H4 (cell line): ENCODE measurements at regions not wholly inside any gene's neighbourhood (a gene's known extent, or its start where the extent isn't known, plus 50 kb on each side); places are given as distances from the start of the nearest gene placed in this dataset.
"Not testable (repeated sequence)": the region's sequence is repeated elsewhere in the genome, so short reads cannot be mapped to it uniquely, and the experiment has no call there.

Experiments
- DNase-seq: peaks from one replicate; pipeline ENCODE4 v3.0.0-alpha.2; 2015; ENCODE audit warnings: low spot score

DNA sequence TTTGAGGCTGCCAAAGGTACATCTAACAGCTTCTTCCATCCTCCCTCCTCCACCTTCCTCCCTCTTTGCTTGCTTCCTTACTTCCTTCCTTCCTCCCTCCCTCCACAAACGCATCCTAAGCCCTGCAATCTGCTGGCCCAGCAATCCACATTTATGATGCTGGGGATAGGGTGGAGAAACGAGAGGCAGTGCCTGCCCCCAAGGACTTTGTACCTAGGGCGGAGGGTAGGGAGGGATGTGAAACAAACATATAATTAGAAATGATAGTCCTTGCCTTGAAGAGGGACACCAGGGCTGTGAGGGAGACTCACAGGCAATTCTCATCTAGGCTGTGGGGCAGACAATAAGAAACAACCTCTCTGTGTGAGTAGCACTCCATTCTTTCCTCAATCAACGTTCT is 188.3 kb downstream of the ANKRD30B start:
- DNase-seq: no peak

DNA sequence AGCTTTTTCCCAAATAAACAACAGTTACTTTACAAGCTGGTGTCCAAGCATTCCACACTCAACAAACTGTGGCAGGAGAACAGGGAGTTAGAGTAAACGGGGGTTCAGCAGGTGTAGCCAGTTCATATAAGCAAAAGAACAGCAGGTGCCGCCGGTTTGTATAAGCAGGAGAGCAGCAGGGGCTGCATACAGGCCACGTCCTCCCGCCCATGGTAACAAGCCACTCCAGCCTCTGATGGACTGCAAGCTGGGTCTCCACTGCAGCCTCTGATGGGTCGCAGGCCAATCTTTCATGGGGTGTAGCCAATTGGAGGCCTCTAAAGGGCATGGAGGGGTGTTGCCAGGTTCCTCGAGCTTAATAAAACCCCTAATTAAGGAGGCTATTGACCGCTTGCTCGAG is 189.3 kb downstream of the ANKRD30B start:
- DNase-seq: no peak

DNA sequence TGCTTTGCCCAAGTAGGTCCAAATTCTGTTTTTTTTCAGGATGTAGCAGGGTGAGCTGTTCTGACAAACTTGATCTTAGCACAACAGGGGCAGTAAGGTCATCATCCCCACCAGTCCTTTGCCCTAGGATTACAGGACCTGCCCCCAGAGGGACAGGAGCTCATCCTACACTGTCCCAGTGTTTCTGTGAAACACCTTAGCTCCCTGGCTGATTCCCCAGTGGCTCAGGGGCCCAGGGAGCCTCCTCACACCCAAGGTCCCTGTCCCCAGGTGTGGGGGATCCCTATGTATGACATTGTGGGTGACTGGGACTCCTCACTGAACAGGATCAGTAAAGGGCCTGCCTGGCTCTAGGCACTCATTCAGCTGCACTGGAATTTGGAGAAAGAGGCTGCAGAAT is 191.2 kb downstream of the ANKRD30B start:
- DNase-seq: no peak

DNA sequence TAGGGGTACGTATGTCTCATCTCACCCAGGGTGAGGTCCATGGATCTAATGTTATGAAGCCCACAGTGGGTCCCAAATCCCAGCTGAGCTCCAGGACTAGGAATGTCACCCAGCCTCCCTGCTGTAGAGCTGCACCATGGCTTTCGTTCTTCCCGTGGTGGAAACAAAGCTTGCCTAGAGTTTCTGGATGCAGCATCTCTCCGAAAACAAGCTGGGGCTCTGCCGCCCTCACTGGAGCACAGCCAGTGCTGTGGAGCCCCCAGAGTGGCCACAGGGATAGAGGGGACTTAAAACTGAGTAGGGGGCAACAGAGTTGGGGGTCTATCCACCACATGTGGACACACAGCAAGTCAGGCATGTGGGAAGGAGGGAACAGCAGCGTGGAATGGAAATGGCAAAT is 192.1 kb downstream of the ANKRD30B start:
- not testable (repeated sequence) for DNase-seq

DNA sequence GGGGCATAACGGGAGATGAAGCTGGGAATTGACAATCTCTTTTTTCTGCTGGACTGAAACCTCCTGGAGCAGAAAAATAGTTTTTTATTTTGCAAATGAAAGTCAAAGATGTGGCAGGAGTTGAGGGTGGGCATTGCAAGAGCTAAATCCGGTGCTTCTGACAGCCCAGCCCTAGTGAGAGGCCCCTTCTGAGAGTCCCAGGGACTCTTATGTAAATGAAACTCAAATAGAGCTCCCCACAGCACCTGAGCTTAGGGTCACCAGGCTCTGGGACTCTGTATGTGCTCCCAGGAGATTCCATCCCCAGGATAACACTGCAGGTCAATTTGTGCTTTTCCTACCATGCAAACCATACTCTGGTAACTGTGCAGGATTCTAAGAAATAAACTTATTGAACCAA is 192.8 kb downstream of the ANKRD30B start:
- no peak for DNase-seq

DNA sequence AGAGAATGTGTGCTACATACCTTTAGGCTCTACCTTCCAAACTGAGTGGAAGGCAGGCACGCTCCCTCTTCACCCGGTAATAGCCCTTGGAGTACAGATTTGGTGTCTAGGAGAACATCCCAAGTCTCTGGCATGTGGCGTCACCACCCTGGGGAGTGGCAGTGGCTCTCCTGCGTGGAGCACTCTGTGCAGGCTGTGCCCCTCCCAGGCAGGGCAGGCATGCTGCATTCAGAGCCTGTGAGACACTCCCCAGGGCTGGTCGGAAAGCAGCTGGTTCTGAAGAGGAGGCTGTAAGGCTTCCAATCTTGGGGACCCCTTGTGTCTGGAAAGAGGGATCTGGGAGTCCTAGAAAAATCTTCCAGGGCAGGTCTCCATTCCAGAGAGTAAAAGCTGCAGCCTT is 193.3 kb downstream of the ANKRD30B start:
- no peak for DNase-seq

DNA sequence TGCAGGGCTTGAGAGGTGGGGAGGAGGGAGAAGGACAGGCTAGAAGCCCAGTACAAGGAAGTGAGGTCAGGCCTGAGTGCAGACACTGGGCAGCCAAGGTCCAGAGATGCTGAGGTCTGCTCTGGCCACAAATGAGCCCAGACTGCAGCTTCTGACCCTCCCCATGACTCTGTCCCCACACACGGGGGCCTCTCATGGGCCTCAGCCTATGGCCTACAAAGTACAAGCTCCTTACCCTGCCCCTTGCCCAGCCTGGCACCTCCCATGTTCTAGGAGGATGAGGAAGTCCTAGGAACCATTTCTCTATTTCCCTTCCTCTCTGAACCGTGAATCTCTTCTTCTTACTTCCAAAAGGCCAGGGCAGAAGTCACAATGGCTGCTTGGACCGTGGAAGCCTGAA is 193.8 kb downstream of the ANKRD30B start:
- DNase-seq: no peak

DNA sequence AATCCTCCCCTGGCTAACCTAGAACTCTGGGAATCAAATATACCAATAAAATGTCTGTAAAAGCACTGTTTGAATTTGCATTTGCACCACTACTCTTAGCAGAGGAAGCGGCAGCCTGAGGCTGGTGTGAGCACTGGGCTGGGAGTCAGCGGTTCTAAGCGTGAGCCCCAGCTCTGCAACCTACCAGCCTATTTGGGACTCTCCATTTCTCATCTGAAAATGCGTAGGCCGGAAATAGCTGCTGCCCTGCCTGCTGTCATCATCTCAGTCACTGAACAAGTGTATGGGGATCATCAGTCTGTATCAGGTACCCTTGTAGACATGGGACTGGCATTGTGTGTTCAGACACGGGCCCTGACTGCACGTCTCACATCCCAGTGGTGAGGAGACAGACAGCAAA is 194.3 kb downstream of the ANKRD30B start:
- DNase-seq: no peak

DNA sequence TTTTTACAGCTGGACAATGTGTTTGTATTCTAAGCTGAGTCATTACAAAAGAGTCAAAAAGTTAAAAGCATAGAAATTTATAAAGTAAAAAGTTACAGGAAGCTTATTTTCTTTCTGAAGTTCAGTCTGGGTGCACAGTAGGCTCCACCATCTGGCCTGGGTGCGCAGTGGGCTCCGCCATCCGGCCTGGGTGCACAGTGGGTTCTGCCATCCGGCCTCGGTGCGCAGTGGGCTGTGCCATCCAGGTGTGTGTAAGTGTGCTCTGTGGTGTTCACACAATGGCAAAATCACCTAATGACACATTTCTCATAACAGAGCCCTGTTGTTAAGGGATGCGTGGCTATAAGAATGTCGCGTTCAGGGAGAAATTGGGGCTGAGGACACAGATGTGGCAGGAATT is 195.5 kb downstream of the ANKRD30B start:
- no peak for DNase-seq

DNA sequence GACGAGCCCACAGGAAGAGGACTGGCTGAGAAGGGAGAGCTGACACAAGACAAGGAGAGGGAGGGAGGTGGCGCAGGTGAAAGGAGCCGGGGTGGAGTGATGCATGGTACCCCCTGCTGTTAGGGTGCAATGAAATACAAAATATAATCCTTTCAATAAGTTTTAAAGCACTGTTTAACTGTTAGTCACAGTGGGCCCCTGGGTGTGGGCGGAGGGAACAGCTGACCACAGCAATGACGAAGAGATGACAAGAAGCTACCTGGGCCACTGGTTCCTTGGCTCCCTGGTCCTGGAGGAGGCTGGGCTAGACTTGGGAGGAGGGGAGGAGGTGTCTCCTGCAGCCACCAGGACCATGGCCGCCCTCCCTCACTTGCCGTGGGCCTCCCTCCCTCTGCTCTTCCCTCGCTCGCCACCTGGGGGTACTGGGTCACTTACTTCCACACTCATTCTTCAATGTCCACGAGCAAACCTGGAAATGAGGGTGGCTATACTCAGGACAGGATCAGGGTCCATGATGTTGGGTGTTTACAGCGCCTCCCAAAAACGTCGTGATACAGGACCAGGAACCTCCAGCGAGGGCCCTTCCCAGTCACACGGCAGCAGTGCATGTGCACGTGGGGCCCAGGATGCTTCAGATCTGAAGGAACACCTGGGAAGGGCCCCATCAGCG is 196.1 kb downstream of the ANKRD30B start:
- DNase-seq: no peak

DNA sequence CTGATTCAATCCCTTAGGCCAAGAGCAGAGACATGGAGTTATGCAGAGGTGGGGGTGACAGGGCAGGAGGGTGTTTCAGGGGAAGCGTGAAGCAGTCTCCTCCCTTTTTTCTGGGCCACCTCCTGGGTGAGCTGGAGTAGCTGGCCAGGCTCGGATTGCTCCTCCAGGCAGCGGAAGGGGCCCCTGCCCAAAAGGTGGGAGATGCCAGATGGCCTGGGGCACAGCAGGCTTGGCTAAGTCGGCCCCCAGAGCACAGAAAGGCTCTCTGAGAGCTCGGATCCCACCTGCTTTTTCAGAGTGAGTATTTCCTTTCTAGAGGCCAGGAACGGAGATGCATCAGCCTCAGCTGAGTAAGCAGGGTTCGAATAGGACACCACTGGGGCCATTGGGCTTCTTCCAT is 196.9 kb downstream of the ANKRD30B start:
- DNase-seq: no peak

DNA sequence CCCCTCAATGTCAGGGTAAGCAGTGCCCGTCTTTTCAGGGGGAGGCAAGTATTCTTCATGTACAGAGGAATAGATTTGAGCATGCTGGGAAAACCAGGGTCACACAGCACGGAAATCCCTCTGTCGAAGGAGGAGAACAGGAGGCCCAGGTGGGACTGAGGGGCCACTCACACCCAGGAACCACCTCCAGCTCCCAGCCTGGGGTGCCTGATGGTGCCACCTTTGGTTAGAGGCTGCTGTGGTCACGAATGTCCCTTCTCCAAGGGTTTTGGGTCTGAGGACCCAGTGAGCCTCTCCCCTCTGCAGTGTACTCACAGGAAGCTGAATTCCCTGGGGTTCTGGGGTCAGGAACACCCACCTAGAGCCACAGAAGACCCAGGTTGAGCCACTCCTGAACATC is 197.3 kb downstream of the ANKRD30B start:
- DNase-seq: no peak

DNA sequence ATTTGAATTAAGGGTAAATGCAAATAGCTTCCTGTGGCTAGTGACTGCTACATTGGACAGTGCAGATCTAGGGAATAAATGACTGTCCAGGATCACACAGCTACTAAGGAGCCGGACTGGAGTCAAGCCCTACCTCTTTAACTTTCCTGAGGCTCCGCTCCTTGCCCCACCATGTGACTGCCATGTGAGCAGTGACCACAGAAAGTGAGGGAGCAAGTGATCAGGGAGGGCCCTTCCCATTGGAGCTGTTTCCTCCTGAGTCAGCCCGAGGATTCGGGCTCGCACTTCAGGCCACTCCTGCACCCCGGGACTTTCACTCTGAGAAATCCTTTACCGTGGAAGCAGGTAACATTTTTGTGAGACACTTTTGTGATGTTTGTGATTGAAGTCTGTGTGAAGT is 198.0 kb downstream of the ANKRD30B start:
- DNase-seq: no peak

DNA sequence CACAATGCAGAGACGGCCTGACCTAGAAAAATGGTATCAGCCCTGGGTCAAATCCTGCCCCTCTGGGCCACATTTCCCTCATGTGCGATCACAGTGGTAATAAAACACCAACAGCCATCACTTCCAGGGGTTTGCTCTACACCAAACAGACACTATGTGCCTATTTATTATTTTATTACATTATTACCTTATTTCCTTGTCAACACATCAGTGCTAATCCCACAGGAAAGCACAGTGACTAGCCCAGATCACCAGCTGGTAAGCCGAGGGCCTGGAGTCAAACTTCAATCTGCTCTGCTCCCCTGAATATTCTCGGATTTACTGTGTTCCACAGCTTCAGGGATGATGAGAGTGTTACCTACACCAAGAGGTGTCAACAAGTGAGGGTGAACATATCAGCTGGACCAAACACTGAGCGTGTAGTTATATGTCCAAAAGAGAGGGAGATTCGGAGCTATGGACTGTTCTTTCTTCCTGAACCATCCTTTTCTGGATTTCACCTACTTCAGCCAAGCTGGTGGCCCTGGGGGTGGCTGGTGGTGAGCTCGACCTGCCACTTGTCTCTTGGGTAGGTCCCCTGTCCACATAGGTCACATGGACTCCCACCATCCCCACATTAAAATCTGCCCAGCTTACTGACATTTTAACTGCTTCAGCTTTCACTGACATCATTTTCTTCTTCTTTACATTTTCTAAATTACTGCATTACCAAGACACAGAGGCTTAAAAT is 198.9 kb downstream of the ANKRD30B start:
- DNase-seq: not testable (repeated sequence)

DNA sequence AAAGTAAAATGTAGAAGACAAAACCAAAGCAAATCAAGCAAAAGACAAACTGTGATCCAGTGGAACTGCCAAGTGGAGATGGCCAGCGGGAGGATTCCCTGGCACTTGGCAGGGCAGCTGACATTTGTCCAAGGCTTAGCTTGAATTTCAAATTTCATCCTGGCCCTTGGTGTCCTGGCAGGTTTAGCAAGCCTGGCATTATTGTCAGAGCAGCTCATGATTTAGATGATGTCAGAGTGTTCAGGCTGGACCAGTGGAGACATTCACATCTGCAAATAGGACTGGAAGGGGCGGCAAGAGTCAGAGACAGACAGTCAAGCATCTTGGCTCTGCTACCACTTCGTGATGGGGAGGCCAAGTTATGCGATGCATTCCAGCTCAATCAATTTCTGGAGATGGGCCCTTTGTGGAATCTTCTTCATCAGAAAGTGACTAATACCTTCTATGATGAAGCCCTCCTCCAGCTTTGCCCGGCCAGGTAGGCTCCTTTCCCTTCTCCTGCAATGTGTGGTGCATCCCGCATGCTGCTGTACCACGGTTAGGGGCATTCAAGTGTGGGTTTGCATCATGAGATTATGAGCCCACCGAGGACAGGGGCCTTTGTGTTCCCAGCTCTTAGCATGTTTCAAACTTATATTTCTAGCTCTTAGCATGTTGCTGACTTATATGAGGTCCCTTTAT is 199.7 kb downstream of the ANKRD30B start:
- DNase-seq: no peak

DNA sequence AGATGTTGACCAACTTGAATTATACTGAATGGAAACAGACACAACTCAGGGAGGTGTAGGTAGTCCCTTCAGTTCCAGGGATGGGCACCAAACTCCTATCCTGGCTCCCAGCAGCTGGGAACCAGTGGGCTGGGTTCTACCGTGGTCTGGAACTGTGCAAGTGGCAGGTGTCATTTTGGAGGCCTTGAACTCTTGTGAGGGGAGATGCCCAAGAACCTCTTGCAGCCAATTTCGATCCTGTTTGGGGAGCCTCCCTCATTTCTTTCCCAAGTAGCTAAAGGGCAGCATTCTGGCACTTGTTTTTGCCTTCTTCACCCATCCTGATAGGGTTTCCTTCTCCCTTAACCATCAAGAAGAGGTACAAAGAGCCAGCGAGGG is 200.2 kb downstream of the ANKRD30B start:
- DNase-seq: no peak

DNA sequence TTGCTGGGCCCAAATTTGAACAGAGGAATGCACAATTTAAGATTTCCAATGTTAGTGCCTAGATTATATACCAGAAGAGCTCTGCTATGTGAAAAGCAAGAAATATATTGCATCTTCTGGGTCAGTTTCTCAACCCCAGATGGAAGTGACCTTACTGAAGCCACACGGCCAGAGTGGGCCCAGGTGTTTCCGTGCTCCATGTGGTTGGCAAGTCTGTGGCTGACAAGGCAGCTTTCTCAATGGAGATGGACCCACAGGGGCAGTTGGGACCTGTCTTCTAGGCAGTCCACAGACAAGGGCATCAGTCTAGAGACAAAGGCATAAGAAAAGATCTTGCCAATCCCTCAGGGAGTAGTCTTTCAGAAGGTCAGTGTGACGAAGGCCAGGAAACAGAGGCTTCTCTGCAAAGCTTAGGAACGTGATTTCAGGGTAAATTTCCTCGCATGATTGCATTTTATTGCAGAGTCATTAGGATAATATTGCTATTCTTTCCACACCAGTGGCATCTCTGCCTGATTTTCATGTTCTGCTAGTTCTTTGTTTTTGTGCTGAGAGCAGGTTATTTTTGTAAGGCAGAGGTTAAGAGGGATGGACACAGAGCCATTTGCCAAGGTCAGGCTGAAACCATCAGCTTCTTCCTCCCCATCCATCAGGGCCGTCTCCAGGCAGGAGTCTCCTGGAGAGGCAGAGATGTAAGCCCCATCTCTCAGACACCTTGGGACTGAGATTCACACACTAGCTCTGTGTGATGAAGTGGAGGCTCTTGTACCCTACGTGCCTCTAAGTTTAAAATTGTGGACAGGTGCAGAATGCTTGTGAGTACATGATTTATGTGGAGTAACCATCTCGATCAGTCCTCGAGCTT is 202.1 kb downstream of the ANKRD30B start:
- no peak for DNase-seq

DNA sequence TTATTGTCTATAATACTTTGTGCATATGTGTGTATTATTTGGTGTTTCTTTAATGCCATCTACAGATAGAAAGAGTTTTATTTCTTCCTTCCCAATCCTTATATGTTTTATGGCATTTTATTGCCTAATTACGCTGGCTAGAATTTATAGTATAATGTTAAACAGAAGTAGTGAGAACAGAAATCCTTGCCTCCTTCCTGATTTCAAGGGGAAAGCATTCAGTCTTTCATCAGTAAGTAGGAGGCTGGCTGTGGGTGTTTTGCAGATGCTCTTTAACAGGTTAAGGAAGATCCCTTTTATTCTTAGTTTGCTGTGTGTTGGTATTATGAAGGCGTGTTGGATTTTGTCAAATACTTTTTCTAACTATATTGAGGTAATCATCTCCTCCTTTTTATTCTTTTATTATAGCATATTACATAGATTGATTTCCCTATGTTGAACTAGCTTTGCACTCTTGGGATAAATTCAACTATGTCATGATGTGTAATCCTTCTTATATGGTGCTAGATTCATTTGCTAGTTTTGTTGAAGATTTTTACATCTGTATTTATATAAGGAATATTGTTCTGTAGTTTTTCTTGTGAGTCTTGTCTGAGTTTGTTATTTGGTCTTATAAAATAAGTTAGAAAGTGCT is 204.6 kb downstream of the ANKRD30B start:
- DNase-seq: not testable (repeated sequence)

DNA sequence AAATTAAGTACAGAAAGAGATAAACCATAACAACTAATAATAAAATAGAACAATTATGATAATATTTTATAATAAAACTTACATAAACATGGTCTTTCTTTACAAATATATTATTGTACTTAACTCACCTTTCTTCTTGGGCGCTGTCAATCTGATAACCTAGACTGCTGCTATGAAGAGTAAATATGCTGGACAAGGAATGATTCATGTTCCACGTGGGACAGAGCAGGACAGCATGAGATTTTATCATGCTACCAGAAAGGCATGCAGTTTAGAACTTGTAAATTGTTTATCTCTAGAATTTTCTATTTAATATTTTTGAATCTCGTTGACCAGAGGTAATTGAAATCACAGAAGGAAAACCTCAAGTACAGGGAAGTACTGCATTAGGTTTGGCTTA is 210.7 kb downstream of the ANKRD30B start:
- no peak for DNase-seq

DNA sequence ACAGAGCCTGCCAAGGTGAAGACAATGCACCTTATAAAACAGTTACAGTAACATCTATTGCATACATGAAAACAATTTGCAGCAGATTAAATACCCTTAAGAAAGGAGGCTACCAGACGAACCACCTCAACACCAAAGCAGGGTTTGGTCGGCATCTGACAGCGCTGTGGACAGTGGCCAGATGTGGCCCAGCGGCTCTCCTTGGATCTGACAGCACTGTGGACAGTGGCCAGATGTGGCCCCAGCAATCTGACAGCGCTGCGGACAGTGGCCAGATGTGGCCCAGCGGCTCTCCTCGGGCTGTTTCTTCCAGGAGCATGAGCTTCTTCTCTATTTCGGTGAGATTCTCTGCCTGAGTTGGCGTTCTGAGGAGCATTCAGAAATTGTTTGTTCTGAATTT is 211.6 kb downstream of the ANKRD30B start:
- no peak for DNase-seq

DNA sequence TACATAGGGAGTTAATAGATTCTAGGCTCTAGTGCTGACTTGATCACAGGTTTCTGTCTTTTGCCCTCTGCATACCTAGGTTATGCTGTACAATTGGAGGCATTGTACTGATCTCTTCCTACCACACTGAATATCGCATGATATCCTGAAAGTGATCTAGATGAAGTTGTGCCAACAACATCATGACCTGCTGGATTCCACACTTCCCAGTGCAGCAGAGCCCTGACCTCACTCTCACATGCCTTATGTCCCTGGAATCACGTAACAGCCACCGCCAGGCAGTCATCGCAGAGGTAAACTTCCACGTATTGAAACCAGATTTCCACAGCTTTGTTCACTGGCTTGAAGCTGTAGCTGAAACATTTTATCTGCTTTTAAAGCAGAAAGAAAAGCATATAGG is 214.0 kb downstream of the ANKRD30B start:
- no peak for DNase-seq

DNA sequence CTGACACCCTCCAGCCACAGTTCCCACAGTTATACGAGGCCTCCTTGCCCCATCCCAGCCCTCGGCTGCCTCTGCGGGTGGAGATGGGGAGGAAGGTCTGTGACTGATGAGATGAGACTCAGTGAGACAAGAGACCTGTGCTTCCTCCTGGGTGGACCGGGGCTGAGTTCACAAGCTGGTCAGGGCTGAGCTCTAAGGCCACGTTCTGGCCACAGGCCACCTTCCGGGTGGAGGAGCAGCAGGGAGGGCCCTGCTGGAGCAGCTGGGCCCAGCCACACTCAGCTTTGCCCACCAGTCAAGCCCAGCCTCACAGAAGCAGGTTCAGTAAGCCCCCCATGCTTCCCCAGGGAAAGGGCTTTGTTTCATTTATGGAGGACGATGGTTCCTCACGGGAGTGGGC is 214.7 kb downstream of the ANKRD30B start:
- DNase-seq: no peak
